Panc1 (cell line): ENCODE measurements at regions not wholly inside any gene's neighbourhood (a gene's known extent, or its start where the extent isn't known, plus 50 kb on each side); places are given as distances from the start of the nearest gene placed in this dataset.

Source experiments
- ATAC-seq: fragments of 200-7000 bp; cut with Tn5 transposase; 2 replicates; pipeline ENCODE4 v1.9.1; 2020; ENCODE audit warnings: mild to moderate bottlenecking, moderate library complexity
- BruUV-seq: library from RNA; stranded (reverse); fragments of 400-500 nt; replicated peaks from 2 replicates; lab custom pipeline; 2021; lab: Mats Ljungman, UMichigan
- CTCF ChIA-PET: fragments of 300-600 bp; sonication (Branson Sonifier 250); formaldehyde crosslinking; loops from one replicate; lab custom pipeline; 2022; ENCODE audit warnings: antibody characterized with exemption; lab: Charles Lee
- POLR2A ChIA-PET: fragments of 300-600 bp; sonication (Branson Sonifier 250); formaldehyde crosslinking; loops from one replicate; lab custom pipeline; 2022; ENCODE audit warnings: antibody characterized with exemption; lab: Charles Lee
- DNase-seq: peaks from one replicate; pipeline ENCODE4 v3.0.0-alpha.2; 2010; ENCODE audit warnings: low read depth, low spot score
- H3K27ac ChIP-seq: 2 replicates; pipeline ENCODE4 v1.5.1; 2011; ENCODE audit warnings: mild to moderate bottlenecking, low read length, inconsistent platforms
- H3K27me3 ChIP-seq: fragments of 200-500 bp; sonication (Bioruptor generic); 2 replicates; pipeline ENCODE4 v1.6.0; 2014; ENCODE audit warnings: low read length, inconsistent platforms; ENCODE audit not compliant: control insufficient read depth, insufficient read depth
- H3K36me3 ChIP-seq: fragments of 200-500 bp; sonication (Bioruptor generic); 2 replicates; pipeline ENCODE4 v1.5.1; 2014; ENCODE audit warnings: inconsistent platforms, mild to moderate bottlenecking, low read length, moderate library complexity; ENCODE audit not compliant: control insufficient read depth, insufficient read depth
- H3K4me1 ChIP-seq: 2 replicates; pipeline ENCODE4 v1.5.1; 2011; ENCODE audit warnings: inconsistent platforms, mild to moderate bottlenecking, low read length, moderate library complexity; ENCODE audit not compliant: control insufficient read depth, insufficient read depth
- H3K4me3 ChIP-seq, 2 experiments: 2 replicates each; pipeline ENCODE4 v1.5.1; 2011 to 2012; ENCODE audit warnings: low read depth in 2 of 2, low read length in 2 of 2, mild to moderate bottlenecking in 2 of 2, inconsistent platforms in 1 of 2, moderate library complexity in 1 of 2
- H3K9me3 ChIP-seq: fragments of 200-500 bp; sonication (Bioruptor generic); 2 replicates; pipeline ENCODE4 v1.5.1; 2014; ENCODE audit warnings: low read depth, mild to moderate bottlenecking, inconsistent platforms, low read length, moderate library complexity; ENCODE audit not compliant: control insufficient read depth, insufficient read depth
- CTCF ChIP-seq: fragments of 450-650 bp; IDR thresholded peaks from 2 replicates; pipeline ENCODE4 v1.5.1; 2017; ENCODE audit warnings: mild to moderate bottlenecking
- POLR2AphosphoS5 ChIP-seq: IDR thresholded peaks from 2 replicates; pipeline ENCODE4 v1.6.1; 2012; ENCODE audit warnings: mild to moderate bottlenecking, low read depth, low read length, moderate library complexity
- REST ChIP-seq, 2 experiments: IDR thresholded peaks; 2 replicates each; pipeline ENCODE4 v1.6.1; 2011 to 2012; ENCODE audit warnings: low read depth in 2 of 2, control low read depth in 1 of 2, low read length in 1 of 2, mild to moderate bottlenecking in 1 of 2, moderate library complexity in 1 of 2; ENCODE audit not compliant: insufficient read depth in 1 of 2
- SIN3A ChIP-seq: IDR thresholded peaks from 2 replicates; pipeline ENCODE4 v1.6.1; 2012; ENCODE audit warnings: low read depth, mild to moderate bottlenecking, low read length, moderate library complexity, borderline replicate concordance; ENCODE audit not compliant: insufficient read depth
- TCF7L2 ChIP-seq: IDR thresholded peaks from 2 replicates; pipeline ENCODE4 v1.6.1; 2011; ENCODE audit warnings: mild to moderate bottlenecking, low read depth, low read length, inconsistent platforms
- in situ Hi-C: cut with HindIII; loops from 2 replicates; pipeline ENCODE4 v1.10.0; 2016; ENCODE audit warnings: low sequenced_read_pairs, low pct_unique_long_range_greater_than_20kb
- intact Hi-C: fragments of 100-400 bp; cut with micrococcal nuclease; formaldehyde crosslinking; loops from one replicate; pipeline ENCODE4 v1.10.0; 2022; ENCODE audit not compliant: unreplicated experiment

- TF ChIP-seq REST (IDR thresholded peaks at IDR 0.05; ENCODE audit: insufficient read depth in 1 of 2, low read depth in 2 of 2, low read length in 1 of 2) (no peak), SIN3A (no peak), CTCF (no peak), POLR2AphosphoS5 (no peak), TCF7L2 (no peak)
- H3K27ac ChIP-seq = no peak overlapping the region
- intact Hi-C loops = no loop called here
- ATAC-seq (no peak), DNase-seq (no peak)
- ChIA-PET CTCF (no interaction called here), POLR2A (interaction anchor here (0.6 kb wide), 1 partner anchor 38 kb away, joined by 3 read pairs; no protein-coding TSS in a partner anchor)
- H3K27me3 ChIP-seq = peaks cover 7% of the 10 kb centered on the region; the same call in 1 of the 2 replicates
- no peak overlapping the region for H3K4me3 ChIP-seq
- no peaks in the 10 kb centered on the region for H3K9me3 ChIP-seq
- H3K4me1 ChIP-seq = no peaks in the 10 kb centered on the region
- no peaks in the 10 kb centered on the region for H3K36me3 ChIP-seq
- in situ Hi-C loops = no loop called here
- BruUV-seq = no TSS peak
Measured at GRCh38 chr10:123519861-123520260, 146.3 kb upstream of the GPR26 start.

GRCh38 chr10:123521076-123521475, 145.1 kb upstream of the GPR26 start:
- peaks cover 7% of the 10 kb centered on the region; the same call in 1 of the 2 replicates for H3K27me3 ChIP-seq
- H3K4me3 ChIP-seq = no peak overlapping the region
- no peak for DNase-seq
- H3K4me1 ChIP-seq = no peaks in the 10 kb centered on the region
- H3K27ac ChIP-seq = no peak overlapping the region
- ChIA-PET CTCF (no interaction called here), POLR2A (no interaction called here)
- TF ChIP-seq REST (IDR thresholded peaks at IDR 0.05; ENCODE audit: insufficient read depth in 1 of 2, low read depth in 2 of 2, low read length in 1 of 2) = no peak
- no peak for TF ChIP-seq POLR2AphosphoS5
- TF ChIP-seq SIN3A = no peak
- no peak for TF ChIP-seq CTCF
- no peak for TF ChIP-seq TCF7L2
- H3K36me3 ChIP-seq = no peaks in the 10 kb centered on the region
- no peaks in the 10 kb centered on the region for H3K9me3 ChIP-seq
- no TSS peak for BruUV-seq
- no peak for ATAC-seq
- intact Hi-C loops (no loop called here), in situ Hi-C loops (no loop called here)
